Endothelial cell (in vitro differentiated cells): ENCODE measurements at regions not wholly inside any gene's neighbourhood (a gene's known extent, or its start where the extent isn't known, plus 50 kb on each side); places are given as distances from the start of the nearest gene placed in this dataset.

Experiments
- DNase-seq: peaks from one replicate; pipeline ENCODE4 v3.0.0; 2021; ENCODE audit warnings: low spot score
- H3K27ac Mint-ChIP-seq: one replicate; pipeline ENCODE4 v1.8.0; 2021; ENCODE audit warnings: mixed read lengths, inconsistent platforms; ENCODE audit not compliant: unreplicated experiment
- H3K27me3 Mint-ChIP-seq: one replicate; pipeline ENCODE4 v1.8.0; 2021; ENCODE audit warnings: mild to moderate bottlenecking, moderate library complexity, mixed read lengths, inconsistent platforms; ENCODE audit not compliant: unreplicated experiment
- H3K36me3 Mint-ChIP-seq: one replicate; pipeline ENCODE4 v1.8.0; 2021; ENCODE audit warnings: mild to moderate bottlenecking, low read depth, mixed read lengths, inconsistent platforms; ENCODE audit not compliant: unreplicated experiment
- H3K4me1 Mint-ChIP-seq: one replicate; pipeline ENCODE4 v1.8.0; 2021; ENCODE audit warnings: mild to moderate bottlenecking, mixed read lengths, inconsistent platforms; ENCODE audit not compliant: unreplicated experiment
- H3K4me3 Mint-ChIP-seq: one replicate; pipeline ENCODE4 v1.8.0; 2021; ENCODE audit warnings: mild to moderate bottlenecking, mixed read lengths, inconsistent platforms; ENCODE audit not compliant: unreplicated experiment
- H3K9me3 Mint-ChIP-seq: one replicate; pipeline ENCODE4 v1.8.0; 2021; ENCODE audit warnings: mixed read lengths, inconsistent platforms; ENCODE audit not compliant: unreplicated experiment
- TF ChIP-seq, protein P1 (sequence below): fragments of 200-600 bp; sonication (generic); IDR thresholded peaks from one replicate; pipeline ENCODE4 v1.5.0; 2021; ENCODE audit warnings: antibody characterized with exemption; ENCODE audit not compliant: unreplicated experiment

DNA sequence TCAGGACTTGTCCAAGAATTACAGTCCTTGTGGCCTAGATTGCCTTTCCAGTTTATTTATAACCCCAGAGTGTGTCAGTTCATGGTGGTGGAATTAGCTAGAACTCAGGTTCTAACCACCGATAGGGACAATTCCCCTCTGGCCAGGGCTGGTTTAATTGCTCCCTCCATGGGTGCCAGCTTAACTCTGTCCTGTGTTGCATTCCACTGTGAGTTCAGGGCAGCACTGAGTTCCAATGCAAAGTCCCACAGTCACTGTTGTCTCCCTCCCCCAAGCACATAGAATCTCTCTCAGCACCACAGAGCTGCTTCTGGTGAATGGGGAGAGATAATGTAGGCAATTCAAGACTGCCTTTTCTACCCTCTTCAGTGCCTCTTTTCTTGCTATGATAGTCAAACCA is 82.5 kb upstream of the TNFRSF21 start:
- no peak overlapping the region for H3K4me3 Mint-ChIP-seq
- no peaks in the 10 kb centered on the region for H3K9me3 Mint-ChIP-seq
- H3K27me3 Mint-ChIP-seq, result no peaks in the 10 kb centered on the region
- H3K27ac Mint-ChIP-seq, result no peak overlapping the region
- TF ChIP-seq, protein P1, sequence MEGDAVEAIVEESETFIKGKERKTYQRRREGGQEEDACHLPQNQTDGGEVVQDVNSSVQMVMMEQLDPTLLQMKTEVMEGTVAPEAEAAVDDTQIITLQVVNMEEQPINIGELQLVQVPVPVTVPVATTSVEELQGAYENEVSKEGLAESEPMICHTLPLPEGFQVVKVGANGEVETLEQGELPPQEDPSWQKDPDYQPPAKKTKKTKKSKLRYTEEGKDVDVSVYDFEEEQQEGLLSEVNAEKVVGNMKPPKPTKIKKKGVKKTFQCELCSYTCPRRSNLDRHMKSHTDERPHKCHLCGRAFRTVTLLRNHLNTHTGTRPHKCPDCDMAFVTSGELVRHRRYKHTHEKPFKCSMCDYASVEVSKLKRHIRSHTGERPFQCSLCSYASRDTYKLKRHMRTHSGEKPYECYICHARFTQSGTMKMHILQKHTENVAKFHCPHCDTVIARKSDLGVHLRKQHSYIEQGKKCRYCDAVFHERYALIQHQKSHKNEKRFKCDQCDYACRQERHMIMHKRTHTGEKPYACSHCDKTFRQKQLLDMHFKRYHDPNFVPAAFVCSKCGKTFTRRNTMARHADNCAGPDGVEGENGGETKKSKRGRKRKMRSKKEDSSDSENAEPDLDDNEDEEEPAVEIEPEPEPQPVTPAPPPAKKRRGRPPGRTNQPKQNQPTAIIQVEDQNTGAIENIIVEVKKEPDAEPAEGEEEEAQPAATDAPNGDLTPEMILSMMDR, result no peak
- no peak for DNase-seq
- peaks cover 5% of the 10 kb centered on the region for H3K4me1 Mint-ChIP-seq
- no peaks in the 10 kb centered on the region for H3K36me3 Mint-ChIP-seq

DNA sequence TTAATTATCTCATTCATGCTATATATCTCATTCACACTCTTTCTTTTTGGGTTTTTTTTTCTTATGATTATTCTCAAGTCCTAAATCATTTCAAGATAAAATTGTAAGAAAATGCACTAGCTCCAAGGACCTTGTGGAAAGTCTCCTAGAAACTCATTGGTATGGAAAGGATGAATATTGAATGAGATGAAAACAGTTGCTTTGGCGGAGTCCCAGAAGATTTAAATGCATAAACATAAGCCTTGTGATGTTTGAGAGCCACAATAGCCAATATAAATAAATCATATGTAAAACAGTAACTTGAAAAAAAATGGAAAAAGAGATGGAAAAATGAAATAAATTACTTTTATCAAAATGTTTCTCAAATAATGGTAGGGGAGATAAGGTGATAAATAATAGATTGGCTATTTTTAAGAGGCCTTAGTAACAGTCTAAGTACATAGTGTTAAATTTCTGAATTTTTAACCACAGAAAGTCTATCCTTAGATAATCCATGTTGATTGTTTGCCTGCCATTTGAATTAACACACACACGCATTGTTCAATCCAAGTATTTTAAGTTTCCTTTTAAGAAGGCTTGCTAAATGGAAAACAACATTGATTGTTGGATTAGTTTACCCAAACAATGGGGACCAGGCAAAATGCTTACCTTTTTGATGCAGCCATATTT is 81.1 kb upstream of the CD2AP start:
- TF ChIP-seq, protein P1, result no peak
- Mint-ChIP-seq H3K27ac (no peak overlapping the region), H3K27me3 (no peaks in the 10 kb centered on the region), H3K4me3 (no peak overlapping the region), H3K9me3 (no peaks in the 10 kb centered on the region), H3K4me1 (peaks cover 7% of the 10 kb centered on the region), H3K36me3 (no peaks in the 10 kb centered on the region)
- no peak for DNase-seq

DNA sequence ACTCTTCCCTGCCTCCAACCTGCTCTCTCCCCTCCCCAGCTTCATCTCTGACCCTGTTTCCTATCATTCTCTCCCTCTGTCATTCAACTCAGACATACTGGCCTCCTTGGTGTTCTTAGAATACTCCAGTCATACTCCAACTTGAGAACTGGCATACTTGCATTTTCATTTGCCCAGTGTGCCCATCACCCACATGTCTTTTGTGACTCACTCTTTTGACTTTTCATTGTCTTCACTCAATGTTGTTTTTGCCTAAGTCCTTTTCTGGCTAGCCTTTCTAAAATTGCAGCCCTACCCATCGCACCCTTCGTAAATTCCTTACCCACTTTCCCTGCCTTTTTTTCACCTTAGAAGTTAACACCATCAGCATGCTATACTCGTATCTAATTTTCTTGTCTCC is 77.0 kb upstream of the CD2AP start:
- Mint-ChIP-seq H3K27ac (no peak overlapping the region), H3K4me1 (peaks cover 7% of the 10 kb centered on the region), H3K27me3 (no peaks in the 10 kb centered on the region), H3K9me3 (no peaks in the 10 kb centered on the region), H3K36me3 (no peaks in the 10 kb centered on the region), H3K4me3 (no peak overlapping the region)
- DNase-seq, result no peak
- TF ChIP-seq, protein P1, result no peak

DNA sequence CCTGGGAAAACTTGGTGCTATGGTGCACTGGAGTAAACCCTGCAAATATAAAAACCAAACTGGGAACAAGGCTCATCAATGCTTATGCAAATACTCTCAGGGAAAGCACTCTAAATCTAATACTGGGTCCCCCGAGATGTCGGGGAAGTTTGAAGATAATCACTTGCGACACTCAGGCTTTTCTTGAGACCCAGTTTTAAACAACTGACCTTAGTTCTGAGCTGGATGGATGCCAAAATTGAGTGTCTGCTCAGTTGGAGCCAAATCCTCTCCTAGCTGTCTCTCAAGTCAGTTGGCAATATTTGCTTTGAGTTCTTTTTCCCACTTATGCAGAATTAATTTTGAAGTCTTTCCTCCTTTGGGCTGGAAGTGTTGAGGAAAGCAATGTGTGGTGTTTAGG is 75.5 kb upstream of the CD2AP start:
- DNase-seq, result no peak
- Mint-ChIP-seq H3K4me3 (no peak overlapping the region), H3K4me1 (peaks cover 4% of the 10 kb centered on the region), H3K9me3 (no peaks in the 10 kb centered on the region), H3K36me3 (no peaks in the 10 kb centered on the region), H3K27ac (no peak overlapping the region), H3K27me3 (no peaks in the 10 kb centered on the region)
- TF ChIP-seq, protein P1, result no peak

DNA sequence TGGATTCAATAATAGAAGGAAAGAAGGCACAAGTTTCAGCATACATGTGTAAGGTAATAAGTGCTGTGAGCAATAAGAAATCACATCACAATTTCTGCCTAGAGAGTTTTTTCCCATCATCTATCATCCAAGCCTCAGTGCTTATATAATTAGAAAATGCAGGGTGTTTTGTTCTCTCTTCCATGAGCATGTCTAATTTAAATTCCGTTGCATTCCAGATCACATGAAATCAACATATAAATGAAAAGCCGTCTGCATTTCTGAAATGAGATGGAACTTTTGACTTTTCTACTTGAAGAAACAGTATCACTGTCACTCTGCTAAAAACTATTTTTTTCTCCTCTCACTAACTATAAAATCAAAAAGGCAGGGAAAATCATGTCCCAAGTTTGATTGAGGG is 74.5 kb upstream of the CD2AP start:
- no peak overlapping the region for H3K4me3 Mint-ChIP-seq
- no peaks in the 10 kb centered on the region for H3K9me3 Mint-ChIP-seq
- H3K27me3 Mint-ChIP-seq, result no peaks in the 10 kb centered on the region
- H3K27ac Mint-ChIP-seq, result no peak overlapping the region
- no peak for DNase-seq
- TF ChIP-seq, protein P1, result no peak
- H3K36me3 Mint-ChIP-seq, result no peaks in the 10 kb centered on the region
- no peaks in the 10 kb centered on the region for H3K4me1 Mint-ChIP-seq
